ENCODE measurements at regions not wholly inside any gene's neighbourhood (a gene's known extent, or its start where the extent isn't known, plus 50 kb on each side); places are given as distances from the start of the nearest gene placed in this dataset.

DNA sequence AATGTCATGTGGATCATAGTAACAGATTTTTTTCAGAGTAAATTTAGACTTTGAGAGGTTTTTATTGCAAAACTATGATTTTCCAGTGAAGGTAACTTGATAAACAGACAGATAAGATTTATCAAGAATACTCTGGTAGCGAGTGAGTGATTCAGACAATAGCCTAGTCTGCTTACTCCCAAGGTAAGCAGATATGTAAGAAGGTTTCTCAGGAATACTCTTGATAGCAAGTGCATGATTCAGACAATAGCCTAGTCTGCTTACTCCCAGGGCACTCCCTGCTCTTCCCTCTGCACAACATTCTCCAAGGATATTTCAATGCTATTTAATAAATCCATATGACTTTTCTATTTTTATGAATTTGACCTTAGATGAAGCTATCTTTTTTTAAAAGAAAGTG, 1881.5 kb downstream of the EFNA5 start:
- H3K9me3 ChIP-seq (ENCODE audit: insufficient read depth, low read depth, low read length): no peaks in the 10 kb centered on the region
- no peak for FAIRE-seq
- Mint-ChIP-seq H3K4me1 (ENCODE audit: low read depth, unreplicated experiment) (no peaks in the 10 kb centered on the region), H3K4me3 (ENCODE audit: unreplicated experiment) (no peak overlapping the region), H3K27ac (ENCODE audit: unreplicated experiment) (no peak overlapping the region), H3K36me3 (ENCODE audit: low read depth, unreplicated experiment) (no peaks in the 10 kb centered on the region), H3K27me3 (ENCODE audit: low read depth, unreplicated experiment) (no peaks in the 10 kb centered on the region), H3K9me3 (ENCODE audit: unreplicated experiment) (no peaks in the 10 kb centered on the region)
- no peaks in the 10 kb centered on the region for H4K20me1 ChIP-seq (ENCODE audit: insufficient read depth, low read length)
- no peaks in the 10 kb centered on the region for H3K36me3 ChIP-seq (ENCODE audit: insufficient read depth, low read length)
- TF ChIP-seq, protein P1, sequence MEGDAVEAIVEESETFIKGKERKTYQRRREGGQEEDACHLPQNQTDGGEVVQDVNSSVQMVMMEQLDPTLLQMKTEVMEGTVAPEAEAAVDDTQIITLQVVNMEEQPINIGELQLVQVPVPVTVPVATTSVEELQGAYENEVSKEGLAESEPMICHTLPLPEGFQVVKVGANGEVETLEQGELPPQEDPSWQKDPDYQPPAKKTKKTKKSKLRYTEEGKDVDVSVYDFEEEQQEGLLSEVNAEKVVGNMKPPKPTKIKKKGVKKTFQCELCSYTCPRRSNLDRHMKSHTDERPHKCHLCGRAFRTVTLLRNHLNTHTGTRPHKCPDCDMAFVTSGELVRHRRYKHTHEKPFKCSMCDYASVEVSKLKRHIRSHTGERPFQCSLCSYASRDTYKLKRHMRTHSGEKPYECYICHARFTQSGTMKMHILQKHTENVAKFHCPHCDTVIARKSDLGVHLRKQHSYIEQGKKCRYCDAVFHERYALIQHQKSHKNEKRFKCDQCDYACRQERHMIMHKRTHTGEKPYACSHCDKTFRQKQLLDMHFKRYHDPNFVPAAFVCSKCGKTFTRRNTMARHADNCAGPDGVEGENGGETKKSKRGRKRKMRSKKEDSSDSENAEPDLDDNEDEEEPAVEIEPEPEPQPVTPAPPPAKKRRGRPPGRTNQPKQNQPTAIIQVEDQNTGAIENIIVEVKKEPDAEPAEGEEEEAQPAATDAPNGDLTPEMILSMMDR (IDR thresholded peaks at IDR 0.05; ENCODE audit: insufficient read depth, low read depth, low read length): no peak
- TF ChIP-seq EZH2 (IDR thresholded peaks at IDR 0.05; ENCODE audit: insufficient read depth, low read length): no peak
- no peak overlapping the region for H3K9ac ChIP-seq (ENCODE audit: low read length)
- H3K27me3 ChIP-seq (ENCODE audit: insufficient read depth, low read length): no peaks in the 10 kb centered on the region
- H3K4me2 ChIP-seq (ENCODE audit: low read length): no peak overlapping the region
- no peaks in the 10 kb centered on the region for H3K79me2 ChIP-seq (ENCODE audit: insufficient read depth, low read length)
- H3K4me1 ChIP-seq (ENCODE audit: insufficient read depth, low read length): no peaks in the 10 kb centered on the region
- no peak overlapping the region for H3K4me3 ChIP-seq (ENCODE audit: insufficient read depth, low read depth, low read length)
- no peak overlapping the region for H2AFZ ChIP-seq (ENCODE audit: low read depth, low read length)
- no peak overlapping the region for H3K27ac ChIP-seq (ENCODE audit: low read depth, low read length)
- no peak for DNase-seq (ENCODE audit: low read depth)

DNA sequence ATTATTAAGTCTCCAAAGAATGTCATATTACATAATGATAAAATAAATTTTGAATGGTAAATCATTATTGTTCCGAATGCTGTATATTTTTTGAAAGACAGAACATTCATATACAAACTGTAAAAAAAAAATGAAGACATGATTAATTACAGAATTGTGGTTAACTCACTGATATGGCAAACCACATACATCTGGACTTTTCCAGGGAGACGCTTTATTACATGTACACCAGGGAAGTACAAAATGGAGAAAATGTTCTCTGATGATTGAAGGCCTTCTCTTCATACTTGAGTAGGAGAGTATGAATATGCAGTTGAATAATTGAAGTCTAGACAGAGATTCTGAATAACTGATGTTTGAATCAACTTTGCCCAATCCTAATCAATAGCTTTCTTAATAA, 1886.9 kb downstream of the EFNA5 start:
- no peaks in the 10 kb centered on the region for H3K4me1 Mint-ChIP-seq (ENCODE audit: low read depth, unreplicated experiment)
- Histone ChIP-seq H2AFZ (ENCODE audit: low read depth, low read length) (no peak overlapping the region), H3K4me1 (ENCODE audit: insufficient read depth, low read length) (no peaks in the 10 kb centered on the region), H3K4me2 (ENCODE audit: low read length) (no peak overlapping the region), H3K4me3 (ENCODE audit: insufficient read depth, low read depth, low read length) (no peak overlapping the region), H3K9ac (ENCODE audit: low read length) (no peak overlapping the region), H3K79me2 (ENCODE audit: insufficient read depth, low read length) (no peaks in the 10 kb centered on the region), H3K27ac (ENCODE audit: low read depth, low read length) (no peak overlapping the region), H4K20me1 (ENCODE audit: insufficient read depth, low read length) (no peaks in the 10 kb centered on the region), H3K36me3 (ENCODE audit: insufficient read depth, low read length) (no peaks in the 10 kb centered on the region), H3K9me3 (ENCODE audit: insufficient read depth, low read depth, low read length) (no peaks in the 10 kb centered on the region), H3K27me3 (ENCODE audit: insufficient read depth, low read length) (no peaks in the 10 kb centered on the region)
- H3K27me3 Mint-ChIP-seq (ENCODE audit: low read depth, unreplicated experiment): no peaks in the 10 kb centered on the region
- no peak overlapping the region for H3K27ac Mint-ChIP-seq (ENCODE audit: unreplicated experiment)
- H3K36me3 Mint-ChIP-seq (ENCODE audit: low read depth, unreplicated experiment): no peaks in the 10 kb centered on the region
- DNase-seq (ENCODE audit: low read depth) (no peak), FAIRE-seq (no peak)
- no peak for TF ChIP-seq EZH2 (IDR thresholded peaks at IDR 0.05; ENCODE audit: insufficient read depth, low read length)
- TF ChIP-seq, protein P1 (IDR thresholded peaks at IDR 0.05; ENCODE audit: insufficient read depth, low read depth, low read length): no peak
- H3K9me3 Mint-ChIP-seq (ENCODE audit: unreplicated experiment): no peaks in the 10 kb centered on the region
- no peak overlapping the region for H3K4me3 Mint-ChIP-seq (ENCODE audit: unreplicated experiment)

DNA sequence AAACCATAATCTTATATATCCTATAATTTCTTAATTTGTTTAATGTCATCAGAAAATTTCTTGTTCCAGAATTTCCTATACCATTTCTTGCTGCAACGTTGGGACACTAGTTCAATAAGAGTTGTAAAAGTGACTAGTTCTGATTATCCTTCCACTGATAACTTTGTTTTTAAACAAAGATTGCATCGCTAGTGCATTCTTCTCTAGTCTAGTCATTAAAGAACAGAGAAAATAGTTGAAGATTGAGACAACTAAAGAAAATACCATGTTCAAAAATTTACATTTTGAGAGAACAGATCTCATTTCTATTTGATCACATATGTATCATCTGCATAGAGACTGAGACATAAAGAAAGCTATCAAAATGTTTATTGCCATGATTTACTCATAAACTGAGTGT, 1888.2 kb downstream of the EFNA5 start:
- no peaks in the 10 kb centered on the region for H3K9me3 Mint-ChIP-seq (ENCODE audit: unreplicated experiment)
- no peaks in the 10 kb centered on the region for H3K9me3 ChIP-seq (ENCODE audit: insufficient read depth, low read depth, low read length)
- H3K4me1 ChIP-seq (ENCODE audit: insufficient read depth, low read length): no peaks in the 10 kb centered on the region
- H3K4me3 Mint-ChIP-seq (ENCODE audit: unreplicated experiment): no peak overlapping the region
- H3K4me3 ChIP-seq (ENCODE audit: insufficient read depth, low read depth, low read length): no peak overlapping the region
- no peak overlapping the region for H3K4me2 ChIP-seq (ENCODE audit: low read length)
- H2AFZ ChIP-seq (ENCODE audit: low read depth, low read length): no peak overlapping the region
- no peaks in the 10 kb centered on the region for H4K20me1 ChIP-seq (ENCODE audit: insufficient read depth, low read length)
- H3K27ac ChIP-seq (ENCODE audit: low read depth, low read length): no peak overlapping the region
- H3K27me3 Mint-ChIP-seq (ENCODE audit: low read depth, unreplicated experiment): no peaks in the 10 kb centered on the region
- H3K4me1 Mint-ChIP-seq (ENCODE audit: low read depth, unreplicated experiment): no peaks in the 10 kb centered on the region
- H3K27me3 ChIP-seq (ENCODE audit: insufficient read depth, low read length): no peaks in the 10 kb centered on the region
- no peaks in the 10 kb centered on the region for H3K79me2 ChIP-seq (ENCODE audit: insufficient read depth, low read length)
- H3K36me3 ChIP-seq (ENCODE audit: insufficient read depth, low read length): no peaks in the 10 kb centered on the region
- peak overlapping the region; percentile 49 for H3K27ac Mint-ChIP-seq (ENCODE audit: unreplicated experiment)
- no peaks in the 10 kb centered on the region for H3K36me3 Mint-ChIP-seq (ENCODE audit: low read depth, unreplicated experiment)
- H3K9ac ChIP-seq (ENCODE audit: low read length): no peak overlapping the region
- TF ChIP-seq, protein P1 (IDR thresholded peaks at IDR 0.05; ENCODE audit: insufficient read depth, low read depth, low read length): no peak
- no peak for TF ChIP-seq EZH2 (IDR thresholded peaks at IDR 0.05; ENCODE audit: insufficient read depth, low read length)
- DNase-seq (ENCODE audit: low read depth) (no peak), FAIRE-seq (no peak)

Measured in astrocyte (in vitro differentiated cells and primary cell).